ENCODE measurements at regions not wholly inside any gene's neighbourhood (a gene's known extent, or its start where the extent isn't known, plus 50 kb on each side); places are given as distances from the start of the nearest gene placed in this dataset.

- H3K27ac ChIP-seq = no peak overlapping the region
- TF ChIP-seq CTCF (conservative IDR thresholded peaks at IDR 0.05) = no peak
These were observed 105.5 kb upstream of the PARD3 start for GRCh38 chr10:34920578-34920977.

GRCh38 chr10:34918776-34919315, 103.8 kb upstream of the PARD3 start:
- no peak for TF ChIP-seq CTCF (conservative IDR thresholded peaks at IDR 0.05)
- no peak overlapping the region for H3K27ac ChIP-seq

- TF ChIP-seq CTCF (conservative IDR thresholded peaks at IDR 0.05) = no peak
- H3K27ac ChIP-seq = no peak overlapping the region
These were observed 103.1 kb upstream of the PARD3 start for GRCh38 chr10:34918060-34918775.

- no peak overlapping the region for H3K27ac ChIP-seq
- TF ChIP-seq CTCF (conservative IDR thresholded peaks at IDR 0.05) = no peak
These were observed 101.2 kb upstream of the PARD3 start for GRCh38 chr10:34916314-34916713.

GRCh38 chr10:34912771-34913170, 97.7 kb upstream of the PARD3 start:
- no peak overlapping the region for H3K27ac ChIP-seq
- no peak for TF ChIP-seq CTCF (conservative IDR thresholded peaks at IDR 0.05)

- no peak overlapping the region for H3K27ac ChIP-seq
- no peak for TF ChIP-seq CTCF (conservative IDR thresholded peaks at IDR 0.05)
These were observed 96.6 kb upstream of the PARD3 start for GRCh38 chr10:34911661-34912205.

GRCh38 chr10:34908481-34908880, 93.4 kb upstream of the PARD3 start:
- no peak overlapping the region for H3K27ac ChIP-seq
- TF ChIP-seq CTCF (conservative IDR thresholded peaks at IDR 0.05) = no peak

Measured in VCaP (cell line).